ENCODE measurements at regions not wholly inside any gene's neighbourhood (a gene's known extent, or its start where the extent isn't known, plus 50 kb on each side); places are given as distances from the start of the nearest gene placed in this dataset.

DNA sequence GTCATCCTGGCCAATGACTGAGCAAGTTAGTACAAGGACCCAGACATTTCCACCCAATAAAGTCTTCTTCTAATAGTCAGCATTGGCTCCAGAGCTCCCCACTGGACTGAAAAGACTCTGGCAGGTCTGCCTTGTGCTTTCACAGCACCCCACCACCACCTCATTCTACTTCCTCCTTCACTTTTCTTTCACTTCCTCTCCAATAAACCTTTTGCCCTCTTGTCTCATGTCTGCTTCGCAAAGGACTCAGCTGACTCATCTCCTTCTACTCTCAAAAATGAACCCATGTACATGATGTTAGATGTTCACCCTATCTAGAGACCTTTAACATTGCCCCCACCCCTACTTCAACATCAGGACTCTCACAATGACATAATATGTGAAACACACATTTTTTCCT lies 181.0 kb upstream of the PPP2R3A start:
- no peak for DNase-seq (ENCODE audit: low read depth in 4 of 4, low spot score in 1 of 4)

DNA sequence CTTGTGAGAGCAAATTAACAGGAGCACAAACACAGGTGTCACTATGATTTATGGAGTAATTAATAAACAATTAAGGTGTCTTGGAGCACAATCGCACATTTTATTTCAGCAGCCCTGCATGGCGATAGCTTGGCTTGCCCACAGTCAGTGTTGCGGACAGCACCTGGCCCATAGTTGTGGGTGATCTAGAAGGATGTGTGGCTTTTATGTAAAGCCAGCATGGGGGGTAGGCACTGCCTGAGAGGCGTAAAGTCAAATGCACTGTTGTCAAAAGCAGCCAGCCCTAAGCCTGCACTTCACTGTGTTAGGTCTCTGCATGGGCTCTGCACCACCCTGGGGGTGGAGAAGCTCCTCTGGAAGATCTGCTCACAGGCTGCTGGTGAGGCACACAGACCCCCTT lies 177.4 kb upstream of the PPP2R3A start:
- DNase-seq (ENCODE audit: low read depth in 4 of 4, low spot score in 1 of 4), result no peak

DNA sequence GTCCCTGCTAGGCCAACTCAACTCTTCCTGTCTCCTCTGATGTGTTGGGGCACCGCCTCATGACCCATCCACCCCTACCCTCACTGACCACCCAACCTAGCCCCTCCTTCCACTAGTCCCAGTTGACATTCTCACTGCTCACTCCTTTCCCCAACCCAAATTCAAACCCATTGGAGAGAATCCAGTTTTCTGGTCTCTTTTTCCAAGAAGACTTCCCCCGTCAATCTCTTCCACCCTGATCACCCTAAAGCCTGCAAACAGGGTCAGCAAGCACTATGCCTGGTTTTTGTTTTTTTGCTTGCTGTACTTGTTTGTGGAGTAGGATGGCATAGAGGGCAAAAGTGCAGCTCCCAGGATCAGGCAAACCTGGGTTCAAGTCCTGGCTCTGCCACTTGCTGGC lies 176.6 kb upstream of the PPP2R3A start:
- DNase-seq (ENCODE audit: low read depth in 4 of 4, low spot score in 1 of 4), result no peak

DNA sequence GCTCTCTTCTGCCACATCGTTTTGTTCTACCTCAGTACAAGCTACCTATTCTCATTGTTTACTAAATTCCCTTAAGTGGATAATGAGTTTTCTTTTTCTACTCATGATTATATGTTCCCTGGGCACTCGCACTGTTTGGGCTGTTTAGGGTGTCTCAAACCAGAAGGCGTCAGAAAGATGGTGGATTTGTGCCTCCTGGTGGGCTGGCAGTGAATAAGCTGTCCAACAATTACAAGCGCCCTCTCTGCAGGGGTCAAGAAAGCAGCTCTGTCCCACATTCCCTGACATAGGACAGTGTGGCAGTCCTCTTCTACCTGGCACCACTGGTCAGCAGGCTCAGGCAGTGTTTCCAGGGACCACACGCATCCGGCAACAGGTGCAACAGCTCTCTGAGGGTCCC lies 173.4 kb upstream of the PPP2R3A start:
- DNase-seq (ENCODE audit: low read depth in 4 of 4, low spot score in 1 of 4), result no peak

DNA sequence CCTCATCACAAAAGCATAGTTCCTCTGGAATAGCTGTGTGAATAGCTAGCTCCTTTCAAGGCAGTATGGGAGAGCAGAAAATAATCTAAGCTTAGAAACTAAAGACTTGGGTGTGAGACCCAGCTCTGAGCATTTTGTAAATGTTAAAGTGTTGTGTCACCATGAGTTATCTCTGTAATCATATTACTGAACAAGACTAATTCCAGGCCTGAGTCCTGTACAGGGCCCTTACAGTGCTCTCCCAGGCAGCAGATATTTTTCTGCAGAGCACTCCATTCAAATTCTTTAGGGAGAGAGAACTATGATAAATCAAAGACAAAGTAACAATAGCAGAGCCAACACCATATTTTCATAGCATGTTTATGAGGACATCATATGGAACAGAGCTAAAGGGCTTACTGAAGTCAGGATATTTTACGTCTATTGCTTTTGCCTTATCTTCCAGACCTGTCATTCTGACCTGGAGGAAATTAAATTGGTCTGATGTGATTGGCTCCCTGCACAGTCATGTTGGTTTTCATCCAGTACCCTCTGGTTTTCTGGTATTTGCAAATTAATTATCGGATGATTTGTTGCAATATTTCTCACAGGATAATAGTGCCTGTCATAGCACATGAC lies 172.6 kb upstream of the PPP2R3A start:
- DNase-seq (ENCODE audit: low read depth in 4 of 4, low spot score in 1 of 4), result no peak

DNA sequence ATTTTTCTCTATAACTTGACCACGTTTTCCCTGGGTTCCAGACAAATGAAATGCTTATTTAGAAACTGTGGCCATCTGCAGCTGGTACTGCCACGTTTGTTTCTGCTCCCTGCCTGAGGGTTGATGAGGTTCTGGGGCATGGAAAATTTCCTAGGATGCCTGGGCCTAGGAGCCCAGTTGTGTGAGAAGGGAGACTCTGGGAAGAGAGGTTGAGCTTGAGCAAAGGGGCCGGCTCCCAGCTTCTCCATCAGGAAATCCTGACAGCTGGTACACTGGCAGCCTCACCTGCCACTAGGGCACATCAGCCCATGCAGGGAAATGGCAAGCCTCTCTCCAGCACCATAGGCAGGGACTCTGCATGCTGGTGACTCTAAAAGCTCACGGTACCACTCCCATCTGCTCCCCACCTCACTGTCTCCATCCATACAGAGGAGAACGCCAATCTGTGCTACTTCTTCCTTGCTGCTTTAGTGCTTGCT lies 165.4 kb upstream of the PPP2R3A start:
- no peak for DNase-seq (ENCODE audit: low read depth in 4 of 4, low spot score in 1 of 4)

DNA sequence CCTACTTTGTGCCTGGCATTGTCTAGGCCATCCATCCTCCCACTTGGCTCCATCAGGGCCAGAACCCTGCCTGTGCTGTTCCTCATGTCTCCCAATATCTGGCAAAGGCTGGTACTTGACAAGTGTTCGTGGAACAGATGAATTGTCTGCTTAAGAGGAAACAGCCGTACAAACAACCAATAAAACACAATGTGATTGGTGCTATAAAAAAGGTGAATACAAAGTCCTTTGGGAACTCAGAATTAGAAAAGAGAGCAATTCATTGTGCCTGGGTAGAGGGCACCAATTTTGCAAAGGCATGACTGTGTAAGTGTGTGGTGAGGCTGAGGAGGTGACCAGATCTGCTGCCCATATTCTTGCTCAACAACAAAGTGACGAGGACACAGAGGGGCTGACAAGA lies 164.5 kb upstream of the PPP2R3A start:
- no peak for DNase-seq (ENCODE audit: low read depth in 4 of 4, low spot score in 1 of 4)

DNA sequence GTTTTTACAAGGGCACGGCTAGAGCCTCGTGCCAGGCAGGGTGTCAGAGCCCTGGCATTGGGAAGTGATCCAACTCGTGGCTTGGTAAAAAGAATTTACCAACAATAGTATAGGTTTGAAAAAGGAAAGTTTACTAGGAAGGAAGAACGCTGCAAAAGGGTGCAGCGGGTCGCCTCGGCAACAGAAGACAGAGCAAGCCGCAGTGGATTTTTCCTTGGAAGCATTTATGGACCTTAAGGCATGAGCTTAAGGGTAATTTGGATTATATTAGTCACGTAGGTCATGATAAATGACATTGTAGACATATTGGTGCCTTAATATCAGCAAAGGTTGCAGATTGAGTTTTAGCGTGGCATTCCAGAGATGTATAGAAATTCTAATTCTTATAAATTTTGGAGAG lies 163.4 kb upstream of the PPP2R3A start:
- no peak for DNase-seq (ENCODE audit: low read depth in 4 of 4, low spot score in 1 of 4)

DNA sequence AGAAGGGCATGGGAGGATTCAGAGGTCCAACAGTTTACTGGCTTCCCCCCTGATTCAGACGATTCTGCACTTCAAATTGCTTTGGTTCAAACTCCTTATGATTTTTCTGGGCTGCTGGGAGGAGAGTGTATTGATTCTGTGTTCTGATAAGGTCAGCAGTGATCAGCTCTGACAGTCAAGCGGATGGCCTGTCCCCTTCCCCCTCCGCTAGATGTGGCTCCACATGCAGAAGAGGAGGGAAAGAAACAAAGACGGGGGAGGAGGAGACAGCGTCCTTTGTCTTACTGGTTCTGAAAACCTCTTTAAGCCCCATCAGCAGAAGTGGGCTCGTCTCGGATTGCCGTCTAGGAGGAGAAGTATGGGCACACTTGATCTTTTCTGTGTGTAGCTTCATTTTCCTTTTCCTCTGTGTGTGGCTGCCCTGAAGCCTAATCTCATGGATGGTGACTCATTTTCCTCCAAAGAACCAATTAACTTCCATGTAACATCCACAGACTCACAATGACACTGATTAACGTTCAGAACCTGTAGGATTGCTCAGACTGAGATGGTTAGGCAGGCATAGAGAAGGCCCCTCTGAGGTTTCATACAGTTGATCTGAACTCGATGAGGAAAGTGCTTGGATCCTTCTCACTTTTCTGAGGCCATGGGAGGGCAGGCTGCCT lies 162.4 kb upstream of the PPP2R3A start:
- DNase-seq (ENCODE audit: low read depth in 4 of 4, low spot score in 1 of 4), result no peak

DNA sequence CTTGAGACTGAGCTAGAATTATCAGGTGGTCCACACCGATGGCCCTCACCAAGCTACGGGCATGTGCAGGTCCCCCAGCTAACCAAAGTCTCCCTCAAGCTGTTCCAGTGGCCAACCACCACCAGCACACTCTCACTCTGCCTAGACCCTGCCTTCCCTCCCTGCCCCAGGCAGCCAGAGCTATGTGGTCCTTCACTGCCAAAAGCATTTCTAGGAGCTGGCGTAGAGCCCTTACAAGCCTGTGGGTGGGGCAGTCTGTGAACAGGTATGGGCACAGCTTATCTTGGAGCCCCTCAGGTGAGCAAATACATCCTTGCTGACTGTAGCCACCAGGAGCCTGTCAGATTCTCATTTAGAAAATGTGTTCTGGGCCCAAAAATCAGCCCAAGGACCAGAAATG lies 159.8 kb upstream of the PPP2R3A start:
- DNase-seq (ENCODE audit: low read depth in 4 of 4, low spot score in 1 of 4), result no peak

DNA sequence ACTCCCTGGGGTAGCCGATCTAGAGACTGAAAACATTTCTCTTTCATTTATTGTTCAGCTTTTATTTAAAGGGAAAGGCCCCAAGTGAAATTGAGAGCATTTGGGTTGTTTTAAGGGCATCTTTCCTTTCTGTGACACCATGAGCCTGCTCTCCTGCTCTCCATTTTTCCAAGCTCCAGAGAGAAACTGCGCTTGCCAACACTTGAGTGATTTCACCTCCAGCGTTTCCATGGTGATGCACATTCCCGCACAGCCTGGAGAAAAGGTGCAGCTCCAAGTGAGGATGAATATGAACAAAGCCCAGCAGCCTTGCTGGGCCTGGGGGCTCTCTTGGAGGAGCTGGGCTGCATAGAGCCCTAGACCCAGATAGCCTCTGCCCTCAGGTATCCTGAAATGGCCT lies 159.2 kb upstream of the PPP2R3A start:
- no peak for DNase-seq (ENCODE audit: low read depth in 4 of 4, low spot score in 1 of 4)

DNA sequence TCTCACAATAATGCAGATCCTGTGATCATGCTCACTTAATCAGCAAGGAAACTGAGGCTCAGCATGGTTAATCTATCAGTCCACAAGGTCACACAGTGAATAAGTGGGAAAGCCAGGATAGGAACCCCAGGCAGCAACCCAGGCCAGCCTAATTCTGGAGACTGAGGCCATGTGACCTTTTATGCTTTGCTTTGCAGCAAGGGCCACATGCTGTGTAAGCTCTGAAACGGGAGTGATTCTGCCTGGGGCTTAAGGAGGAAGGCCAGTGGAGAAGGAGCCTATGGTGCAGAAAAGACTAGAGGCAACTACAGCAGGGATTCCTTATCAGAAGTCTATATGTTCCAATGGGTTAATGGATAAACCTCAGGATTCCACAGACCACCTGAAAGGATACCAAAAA lies 157.6 kb upstream of the PPP2R3A start:
- DNase-seq (ENCODE audit: low read depth in 4 of 4, low spot score in 1 of 4), result no peak

DNA sequence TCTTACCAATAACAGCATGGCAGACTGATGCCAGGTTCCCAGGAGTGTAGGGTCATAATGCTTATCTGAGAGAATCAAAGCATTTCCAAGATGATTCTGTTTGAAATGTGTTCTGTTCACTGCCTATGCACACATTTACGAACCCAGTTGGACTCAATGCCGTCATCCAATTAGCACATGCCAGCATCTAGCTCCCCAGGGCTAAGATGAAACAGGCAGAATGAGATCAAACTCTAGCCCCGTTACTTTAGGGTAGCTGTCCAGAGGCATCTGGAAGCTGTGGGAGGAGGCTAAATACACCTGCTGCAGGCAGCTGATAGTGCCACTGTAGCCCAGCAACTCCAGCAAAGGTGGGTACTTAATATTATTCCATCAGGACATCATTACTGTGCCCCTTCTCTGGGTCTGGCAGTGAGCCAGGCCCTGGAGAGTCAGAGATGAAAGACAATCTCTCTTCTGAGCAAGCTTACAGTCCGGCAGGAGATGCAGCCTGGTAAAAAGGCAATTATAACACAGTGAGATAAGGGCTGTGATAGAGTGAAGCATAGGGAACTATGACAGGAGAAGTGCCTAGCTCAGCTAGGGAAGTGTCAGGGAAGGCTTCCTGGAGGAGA lies 156.4 kb upstream of the PPP2R3A start:
- DNase-seq (ENCODE audit: low read depth in 4 of 4, low spot score in 1 of 4), result no peak

DNA sequence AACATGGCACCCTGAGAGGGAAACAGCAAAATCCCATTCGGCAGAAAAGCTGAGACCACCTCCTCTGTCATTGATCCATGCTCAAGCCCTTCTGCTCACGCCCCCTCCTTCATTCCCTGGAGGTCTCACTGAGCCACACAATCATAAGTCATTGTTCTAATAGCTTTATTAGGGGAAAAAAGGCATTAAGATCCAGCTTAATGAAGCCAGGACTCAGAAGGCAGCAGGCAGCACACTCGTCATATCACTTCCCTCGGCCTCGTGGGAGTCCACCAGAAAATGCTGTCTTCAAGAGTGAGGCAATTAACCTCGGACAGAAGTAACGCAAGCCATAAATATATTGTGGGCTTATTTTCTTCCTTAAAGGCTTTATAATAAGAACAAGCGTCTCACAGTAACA lies 153.9 kb upstream of the PPP2R3A start:
- DNase-seq (ENCODE audit: low read depth in 4 of 4, low spot score in 1 of 4), result no peak

DNA sequence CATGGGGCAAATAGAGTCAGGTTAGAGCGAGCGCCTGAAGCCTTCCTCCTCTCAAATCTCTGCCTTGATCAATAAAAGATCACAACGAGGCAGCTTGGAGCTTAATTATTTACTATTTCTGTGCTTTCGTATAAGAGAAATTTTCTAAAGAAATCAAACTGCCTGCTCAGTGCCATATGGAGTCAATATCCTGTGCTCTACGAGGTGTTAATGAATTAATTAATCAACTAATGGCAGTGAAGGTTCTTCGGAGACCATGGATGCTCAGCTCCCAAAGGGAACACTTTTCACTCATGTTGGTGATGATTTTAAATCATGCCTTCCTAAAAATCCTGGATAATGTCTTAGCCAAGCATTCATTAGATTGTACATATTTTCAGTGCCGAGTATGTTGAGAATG lies 153.5 kb upstream of the PPP2R3A start:
- no peak for DNase-seq (ENCODE audit: low read depth in 4 of 4, low spot score in 1 of 4)

DNA sequence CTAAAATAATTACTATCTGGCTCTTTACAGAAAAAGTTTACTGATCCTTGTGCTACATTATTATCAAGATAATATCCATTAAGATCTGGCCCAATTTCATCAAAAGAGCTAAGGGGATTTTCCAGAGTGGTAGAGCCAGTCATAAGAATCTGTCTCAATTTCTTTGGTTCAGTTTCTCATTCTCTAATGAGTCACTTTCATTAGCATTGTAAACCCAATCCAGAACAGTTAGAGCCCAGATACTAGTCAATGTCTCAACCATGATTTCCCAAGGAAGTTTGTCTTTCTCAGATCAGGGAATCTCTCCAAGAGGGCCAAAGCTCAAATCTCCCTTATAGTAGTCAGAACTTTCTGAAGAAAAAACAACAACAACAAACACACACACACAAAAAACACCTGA lies 131.1 kb upstream of the PPP2R3A start:
- DNase-seq (ENCODE audit: low read depth in 4 of 4, low spot score in 1 of 4), result no peak

DNA sequence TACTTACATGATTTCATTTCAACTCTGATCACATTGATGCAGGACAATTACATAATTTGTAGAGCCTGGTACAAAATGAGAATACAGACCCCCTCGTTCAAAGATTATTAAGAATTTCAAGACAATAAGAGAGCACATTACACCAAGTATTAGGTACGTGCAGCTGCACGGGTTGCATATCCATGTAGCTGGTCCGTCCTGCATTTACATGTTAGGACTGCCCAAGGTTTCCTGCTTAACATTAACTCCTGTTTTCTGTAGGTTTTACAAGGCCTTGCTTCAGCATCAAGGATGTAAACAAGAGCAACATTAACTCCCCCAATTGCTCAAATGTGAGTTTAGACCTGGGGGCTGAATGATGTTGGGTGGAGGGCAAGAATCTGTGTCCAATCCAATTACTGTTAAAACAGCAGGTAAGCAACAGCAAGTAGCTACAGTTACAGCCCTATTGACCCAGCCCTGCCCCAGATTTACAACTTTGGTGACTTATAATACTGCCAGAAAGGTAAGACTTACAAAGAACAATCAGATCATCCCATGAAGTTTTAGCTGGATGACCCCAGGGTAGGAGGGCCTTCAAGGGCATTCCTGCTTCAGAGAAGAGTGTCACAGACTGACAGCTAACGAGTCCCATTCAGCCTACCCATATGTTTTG lies 127.4 kb upstream of the PPP2R3A start:
- no peak for DNase-seq (ENCODE audit: low read depth in 4 of 4, low spot score in 1 of 4)

DNA sequence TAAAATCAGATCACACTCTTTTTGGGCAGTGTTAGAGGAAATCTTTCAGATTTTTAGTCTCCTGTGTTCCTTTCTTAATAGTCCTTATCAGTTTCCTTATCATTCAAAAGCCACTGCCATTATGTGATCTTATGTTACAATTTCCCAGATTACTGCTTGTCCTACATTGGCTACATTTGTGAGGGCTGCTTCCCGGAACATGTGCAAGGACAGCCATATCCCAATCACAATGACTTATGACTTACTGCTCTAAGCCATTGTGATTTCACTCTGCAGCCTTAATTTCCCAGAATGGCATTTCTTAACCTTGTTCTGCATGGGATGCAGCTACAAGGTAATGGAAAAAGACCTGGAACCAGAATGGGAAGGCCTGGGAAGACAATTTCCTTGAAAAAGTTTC lies 125.1 kb upstream of the PPP2R3A start:
- DNase-seq (ENCODE audit: low read depth in 4 of 4, low spot score in 1 of 4), result no peak

DNA sequence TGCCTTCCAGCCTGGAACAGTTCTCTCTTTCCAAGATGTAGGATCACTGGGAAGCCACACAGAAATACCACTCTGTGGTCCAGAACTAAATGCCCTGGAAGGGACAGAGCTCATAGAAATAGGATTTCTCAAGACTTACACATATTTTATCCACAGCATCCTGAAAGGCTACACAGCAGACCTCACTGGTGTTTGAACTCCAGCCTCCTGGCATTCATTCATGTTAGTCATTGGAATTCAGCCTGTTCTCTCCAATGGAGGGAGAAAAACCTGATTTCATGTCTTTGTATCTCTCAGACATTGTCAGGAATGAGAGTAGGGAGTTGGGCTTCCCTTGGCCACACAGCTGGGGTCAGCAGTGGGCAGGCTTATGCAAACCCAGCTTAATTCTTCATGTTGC lies 121.1 kb upstream of the PPP2R3A start:
- DNase-seq (ENCODE audit: low read depth in 4 of 4, low spot score in 1 of 4), result no peak

DNA sequence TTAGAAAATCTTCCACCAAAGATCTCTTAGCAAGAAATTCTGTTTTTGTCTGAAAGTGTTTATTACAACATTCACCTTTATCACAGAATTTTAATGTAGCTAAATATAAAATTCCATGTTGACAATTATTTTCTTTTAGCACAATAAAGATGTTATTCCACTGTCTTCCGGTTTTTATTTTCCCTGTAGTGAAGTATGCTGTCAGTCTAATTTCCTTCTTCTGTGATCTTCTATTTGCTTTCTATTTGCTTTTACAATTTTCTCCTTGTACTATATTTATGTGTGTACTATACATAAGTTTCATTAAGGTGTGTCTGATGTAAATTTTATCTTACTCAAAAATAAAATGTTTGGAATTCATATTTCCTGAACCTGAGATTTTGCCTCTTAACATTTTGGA lies 117.5 kb upstream of the PPP2R3A start:
- DNase-seq (ENCODE audit: low read depth in 4 of 4, low spot score in 1 of 4), result no peak

DNA sequence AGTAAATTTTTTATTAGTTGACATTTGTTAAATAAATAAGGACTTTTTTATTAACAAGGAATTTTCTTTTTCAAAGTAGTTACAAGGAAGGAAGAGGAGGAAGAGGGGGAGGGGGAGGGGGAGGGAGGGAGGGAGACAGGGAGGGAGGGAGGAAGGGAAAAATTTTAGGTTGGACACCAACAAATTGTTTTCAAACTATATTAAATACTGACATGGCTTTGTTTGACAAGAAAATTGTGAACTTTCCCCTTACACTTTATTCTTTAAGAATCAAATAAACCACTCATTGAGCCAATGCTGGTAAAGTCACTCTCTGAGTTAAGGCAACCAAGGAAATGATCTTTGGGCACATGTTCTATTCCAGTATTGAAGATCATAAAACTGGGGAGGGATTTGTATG lies 115.7 kb upstream of the PPP2R3A start:
- DNase-seq (ENCODE audit: low read depth in 4 of 4, low spot score in 1 of 4), result no peak
